ENCODE measurements at regions not wholly inside any gene's neighbourhood (a gene's known extent, or its start where the extent isn't known, plus 50 kb on each side); places are given as distances from the start of the nearest gene placed in this dataset.

DNA sequence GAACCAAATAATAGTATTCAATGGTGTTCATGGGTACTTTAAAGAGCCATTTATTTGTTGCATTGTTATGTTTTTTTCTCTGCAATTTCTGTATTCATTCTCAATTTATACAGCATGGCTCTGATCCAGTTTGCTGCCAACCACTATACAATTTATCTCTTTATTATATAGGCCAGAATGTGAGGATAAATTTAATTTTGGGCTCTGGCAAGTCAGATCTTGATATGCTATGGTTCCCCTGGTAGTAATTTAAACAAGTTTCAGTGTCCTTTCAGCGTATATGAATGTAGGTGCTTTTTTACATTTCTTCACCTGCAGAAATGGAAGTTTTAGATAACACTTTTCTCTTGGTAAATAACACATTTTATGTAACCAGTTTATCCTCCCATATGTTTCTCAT, 1118.0 kb upstream of the SEMA6A start:
- TF ChIP-seq, protein P1, sequence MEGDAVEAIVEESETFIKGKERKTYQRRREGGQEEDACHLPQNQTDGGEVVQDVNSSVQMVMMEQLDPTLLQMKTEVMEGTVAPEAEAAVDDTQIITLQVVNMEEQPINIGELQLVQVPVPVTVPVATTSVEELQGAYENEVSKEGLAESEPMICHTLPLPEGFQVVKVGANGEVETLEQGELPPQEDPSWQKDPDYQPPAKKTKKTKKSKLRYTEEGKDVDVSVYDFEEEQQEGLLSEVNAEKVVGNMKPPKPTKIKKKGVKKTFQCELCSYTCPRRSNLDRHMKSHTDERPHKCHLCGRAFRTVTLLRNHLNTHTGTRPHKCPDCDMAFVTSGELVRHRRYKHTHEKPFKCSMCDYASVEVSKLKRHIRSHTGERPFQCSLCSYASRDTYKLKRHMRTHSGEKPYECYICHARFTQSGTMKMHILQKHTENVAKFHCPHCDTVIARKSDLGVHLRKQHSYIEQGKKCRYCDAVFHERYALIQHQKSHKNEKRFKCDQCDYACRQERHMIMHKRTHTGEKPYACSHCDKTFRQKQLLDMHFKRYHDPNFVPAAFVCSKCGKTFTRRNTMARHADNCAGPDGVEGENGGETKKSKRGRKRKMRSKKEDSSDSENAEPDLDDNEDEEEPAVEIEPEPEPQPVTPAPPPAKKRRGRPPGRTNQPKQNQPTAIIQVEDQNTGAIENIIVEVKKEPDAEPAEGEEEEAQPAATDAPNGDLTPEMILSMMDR (IDR thresholded peaks at IDR 0.05) = no peak
- TF ChIP-seq POLR2A (IDR thresholded peaks at IDR 0.05) = no peak
